Stomach (tissue), 8 donors: ENCODE measurements at regions not wholly inside any gene's neighbourhood (a gene's known extent, or its start where the extent isn't known, plus 50 kb on each side); places are given as distances from the start of the nearest gene placed in this dataset.
"Not testable (repeated sequence)": the region's sequence is repeated elsewhere in the genome, so short reads cannot be mapped to it uniquely, and the experiment has no call there.

Experiments used
- DNase-seq, 2 donors: peaks; one replicate each; pipeline versions ENCODE4 v3.0.0 to v3.0.0-alpha.2; 2013 to 2019
- H3K27ac ChIP-seq, 5 donors: fragments of 200-600 bp in 4 of 5; sonication (generic) in 4 of 5; one replicate each; pipeline ENCODE4 v1.5.1; 2013 to 2019; ENCODE audit warnings: mild to moderate bottlenecking in 1 of 5, moderate library complexity in 1 of 5
- H3K27me3 ChIP-seq, 3 donors: fragments of 200-600 bp; sonication (generic); one replicate each; pipeline ENCODE4 v1.5.1; 2017 to 2019; ENCODE audit warnings: mixed run types in 1 of 3
- H3K36me3 ChIP-seq, 4 donors: fragments of 200-600 bp; sonication (generic); 1 replicate in 3 of 4; 2 replicates in 1 of 4; pipeline ENCODE4 v1.5.1; 2016 to 2019
- H3K4me1 ChIP-seq, 4 donors: fragments of 200-600 bp; sonication (generic); one replicate each; pipeline ENCODE4 v1.5.1; 2016 to 2019
- H3K4me3 ChIP-seq, 4 donors: fragments of 200-600 bp; sonication (generic) in 3 of 4; one replicate each; pipeline ENCODE4 v1.5.1; 2016 to 2019; ENCODE audit warnings: mild to moderate bottlenecking in 1 of 4
- H3K9me3 ChIP-seq, 4 donors: fragments of 200-600 bp; sonication (generic); one replicate each; pipeline ENCODE4 v1.5.1; 2016 to 2019
- EP300 ChIP-seq: sonication (generic); formaldehyde crosslinking; IDR thresholded peaks from one replicate; pipeline ENCODE4 v1.6.1; 2017; ENCODE audit warnings: antibody characterized with exemption
- POLR2A ChIP-seq, 4 donors: fragments of 450-650 bp; IDR thresholded peaks; one replicate each; pipeline ENCODE4 v1.6.1; 2016; ENCODE audit warnings: antibody characterized with exemption in 4 of 4, control low read depth in 2 of 4, mild to moderate bottlenecking in 1 of 4, moderate library complexity in 1 of 4
- POLR2AphosphoS5 ChIP-seq, 3 donors: sonication (generic); formaldehyde crosslinking; IDR thresholded peaks; one replicate each; pipeline ENCODE4 v1.6.1; 2016; ENCODE audit warnings: antibody characterized with exemption in 3 of 3
- WGBS, 5 donors: extraction: QIAGEN DNeasy Blood & Tissue Kit in 3 of 5; methylation state at CpG; one replicate each; pipeline versions ENCODE4 v1.1.5 to v1.1.7; 2013 to 2018; 5-methylcytosine and 5-hydroxymethylcytosine counted together
- intact Hi-C: fragments of 100-400 bp; cut with DNase I; formaldehyde crosslinking; loops from one replicate; pipeline ENCODE4 v1.15.1; 2023; ENCODE audit warnings: low total_unique reads
- TF ChIP-seq, protein P1 (sequence below), 7 experiments: fragments of 450-650 bp in 4 of 7; fragments of 200-600 bp in 3 of 7; sonication (generic) in 3 of 7; IDR thresholded peaks; one replicate each; pipeline ENCODE4 v1.5.1; 2016 to 2019; ENCODE audit warnings: antibody characterized with exemption in 7 of 7, control low read depth in 2 of 7, mild to moderate bottlenecking in 1 of 7
- donor health status: healthy with polysubstance abuse.
- donor health status: Bipolar disorder and iron deficiency.
- donor health status: healthy.

DNA sequence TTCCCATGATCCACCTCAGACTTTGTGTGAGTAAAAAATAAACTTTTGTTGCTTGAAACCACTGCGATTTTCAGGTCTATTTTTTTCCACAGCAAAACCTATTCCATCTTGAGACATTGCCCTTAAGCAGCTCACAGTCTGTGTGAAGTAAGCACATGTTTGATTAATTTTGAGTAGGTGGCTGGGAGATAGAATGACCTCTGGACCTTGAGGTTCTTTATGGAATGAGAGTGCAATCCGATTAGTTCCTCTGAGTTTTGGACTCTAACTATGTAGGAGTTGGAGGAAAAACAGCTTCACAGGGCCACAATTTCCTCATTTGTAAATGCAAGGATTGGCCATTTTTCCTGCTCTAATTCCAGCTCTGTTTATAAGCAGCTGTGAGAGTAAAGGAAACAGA lies 234.1 kb upstream of the IGFBP7 start:
- DNase-seq = no peak
- no peak overlapping the region for H3K4me3 ChIP-seq
- WGBS, 5 donors = 57 to 69% (median 64%) methylated on average over 2 of the region's 2 CpGs
- H3K36me3 ChIP-seq = no peaks in the 10 kb centered on the region
- H3K4me1 ChIP-seq = no peaks in the 10 kb centered on the region
- peaks cover 0 to 4% (median 0%) of the 10 kb centered on the region in 3 donors for H3K27me3 ChIP-seq
- TF ChIP-seq EP300 (no peak), POLR2AphosphoS5 (IDR thresholded peaks at IDR 0.05) (no peak), POLR2A (IDR thresholded peaks at IDR 0.05) (no peak)
- TF ChIP-seq, protein P1, sequence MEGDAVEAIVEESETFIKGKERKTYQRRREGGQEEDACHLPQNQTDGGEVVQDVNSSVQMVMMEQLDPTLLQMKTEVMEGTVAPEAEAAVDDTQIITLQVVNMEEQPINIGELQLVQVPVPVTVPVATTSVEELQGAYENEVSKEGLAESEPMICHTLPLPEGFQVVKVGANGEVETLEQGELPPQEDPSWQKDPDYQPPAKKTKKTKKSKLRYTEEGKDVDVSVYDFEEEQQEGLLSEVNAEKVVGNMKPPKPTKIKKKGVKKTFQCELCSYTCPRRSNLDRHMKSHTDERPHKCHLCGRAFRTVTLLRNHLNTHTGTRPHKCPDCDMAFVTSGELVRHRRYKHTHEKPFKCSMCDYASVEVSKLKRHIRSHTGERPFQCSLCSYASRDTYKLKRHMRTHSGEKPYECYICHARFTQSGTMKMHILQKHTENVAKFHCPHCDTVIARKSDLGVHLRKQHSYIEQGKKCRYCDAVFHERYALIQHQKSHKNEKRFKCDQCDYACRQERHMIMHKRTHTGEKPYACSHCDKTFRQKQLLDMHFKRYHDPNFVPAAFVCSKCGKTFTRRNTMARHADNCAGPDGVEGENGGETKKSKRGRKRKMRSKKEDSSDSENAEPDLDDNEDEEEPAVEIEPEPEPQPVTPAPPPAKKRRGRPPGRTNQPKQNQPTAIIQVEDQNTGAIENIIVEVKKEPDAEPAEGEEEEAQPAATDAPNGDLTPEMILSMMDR (IDR thresholded peaks at IDR 0.05) = no peak
- H3K27ac ChIP-seq = no peak overlapping the region
- intact Hi-C loops = no loop called here
- no peaks in the 10 kb centered on the region for H3K9me3 ChIP-seq

DNA sequence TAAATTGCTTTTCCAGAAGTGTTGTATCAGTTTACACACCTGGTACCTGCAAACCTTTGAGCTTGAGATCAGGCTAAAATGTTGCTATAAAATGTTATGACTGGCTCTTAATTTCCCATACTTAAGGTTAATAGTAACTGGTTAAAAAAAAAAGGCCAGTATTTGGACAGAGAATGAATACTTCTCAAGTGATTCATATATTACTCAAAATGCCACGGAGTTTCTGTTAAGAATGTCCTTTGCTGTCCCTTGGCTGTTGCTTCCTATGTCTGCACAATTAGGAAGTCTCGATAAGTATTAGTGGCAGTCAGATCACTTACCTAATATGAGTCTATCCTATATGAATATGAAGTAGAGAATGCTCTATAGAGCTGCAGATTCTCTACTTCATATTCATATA lies 232.2 kb upstream of the IGFBP7 start:
- H3K4me3 ChIP-seq = no peak overlapping the region
- intact Hi-C loops = no loop called here
- H3K27me3 ChIP-seq = peaks cover 0 to 4% (median 0%) of the 10 kb centered on the region in 3 donors
- H3K9me3 ChIP-seq = no peaks in the 10 kb centered on the region
- DNase-seq = no peak
- H3K27ac ChIP-seq = no peak overlapping the region
- TF ChIP-seq EP300 (no peak), POLR2A (IDR thresholded peaks at IDR 0.05) (no peak)
- H3K36me3 ChIP-seq = no peaks in the 10 kb centered on the region
- H3K4me1 ChIP-seq = no peaks in the 10 kb centered on the region
- 53 to 71% (median 65%) methylated on average over 2 of the region's 2 CpGs for WGBS, 5 donors

DNA sequence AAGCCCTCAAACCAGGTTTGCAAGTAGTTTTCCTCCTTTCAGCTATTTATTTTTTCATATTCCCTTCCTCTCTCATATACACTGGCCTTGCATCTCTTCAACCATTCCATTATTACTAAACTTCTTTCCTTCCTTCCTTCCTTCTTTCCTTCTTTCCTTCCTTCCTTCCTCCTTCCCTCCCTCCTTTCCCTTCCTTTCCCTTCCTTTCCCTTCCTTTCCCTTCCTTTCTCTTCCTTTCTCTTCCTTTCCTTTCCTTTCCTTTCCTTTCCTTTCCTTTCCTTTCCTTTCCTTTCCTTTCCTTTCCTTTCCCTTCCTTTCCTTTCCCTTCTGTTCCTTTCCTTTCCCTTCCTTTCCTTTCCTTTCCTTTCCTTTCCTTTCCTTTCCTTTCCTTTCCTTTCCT lies 228.7 kb upstream of the IGFBP7 start:
- H3K27ac ChIP-seq, H3K36me3 ChIP-seq, H3K4me3 ChIP-seq, H3K9me3 ChIP-seq, H3K27me3 ChIP-seq, DNase-seq, H3K4me1 ChIP-seq, intact Hi-C loops: not testable (repeated sequence)

DNA sequence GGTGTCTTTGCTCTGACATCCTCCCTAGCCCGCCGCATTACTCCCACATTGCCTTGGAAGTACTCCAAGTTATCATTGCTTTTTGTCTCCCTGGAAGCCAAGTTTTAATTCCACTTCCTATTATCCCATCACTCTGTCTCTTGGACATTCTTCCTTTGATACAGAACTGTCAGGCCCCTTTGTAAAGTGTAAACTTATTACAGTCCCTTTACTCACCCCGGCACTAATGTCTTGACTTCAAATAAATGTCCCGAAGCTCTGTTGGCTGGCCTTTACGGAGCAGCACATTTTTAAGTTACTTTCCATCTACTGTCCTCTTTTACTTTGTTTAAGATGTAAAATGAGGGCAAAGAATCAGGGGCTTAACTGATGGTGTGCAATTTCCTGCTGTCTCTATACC lies 223.5 kb upstream of the IGFBP7 start:
- Histone ChIP-seq H3K4me1 (no peaks in the 10 kb centered on the region), H3K4me3 (no peak overlapping the region), H3K27ac (no peak overlapping the region), H3K27me3 (no peaks in the 10 kb centered on the region), H3K36me3 (no peaks in the 10 kb centered on the region), H3K9me3 (no peaks in the 10 kb centered on the region)
- intact Hi-C loops = no loop called here
- no peak for DNase-seq
- no peak for TF ChIP-seq POLR2A (IDR thresholded peaks at IDR 0.05)
- no peak for TF ChIP-seq POLR2AphosphoS5 (IDR thresholded peaks at IDR 0.05)
- TF ChIP-seq, protein P1 (IDR thresholded peaks at IDR 0.05) = no peak
- no peak for TF ChIP-seq EP300
- WGBS, 5 donors = 49 to 75% (median 71%) methylated on average over 5 of the region's 5 CpGs

DNA sequence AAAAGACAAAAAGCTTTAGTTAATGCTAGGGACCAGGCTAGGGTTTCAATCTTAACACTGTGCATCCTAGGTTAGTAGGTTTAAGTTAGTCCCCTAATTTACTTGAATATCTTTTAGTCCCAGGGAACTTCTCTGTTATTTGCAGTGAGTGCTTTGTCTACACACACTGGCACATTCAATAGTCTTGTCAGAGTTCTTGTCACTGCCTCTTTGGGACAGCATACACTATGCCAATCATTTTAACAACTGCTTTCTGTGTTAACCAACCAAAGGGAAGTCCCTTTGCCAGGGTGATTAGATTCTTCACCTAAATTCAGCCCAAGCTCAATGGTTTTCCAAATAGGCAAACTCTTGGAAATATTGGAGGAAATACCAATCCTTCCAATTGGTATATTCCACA lies 221.8 kb upstream of the IGFBP7 start:
- no peak for TF ChIP-seq POLR2A (IDR thresholded peaks at IDR 0.05)
- TF ChIP-seq POLR2AphosphoS5 (IDR thresholded peaks at IDR 0.05) = no peak
- TF ChIP-seq EP300 = no peak
- TF ChIP-seq, protein P1 (IDR thresholded peaks at IDR 0.05) = no peak
- intact Hi-C loops = no loop called here
- H3K27me3 ChIP-seq = no peaks in the 10 kb centered on the region
- H3K4me1 ChIP-seq = no peaks in the 10 kb centered on the region
- no peak overlapping the region for H3K27ac ChIP-seq
- no peak overlapping the region for H3K4me3 ChIP-seq
- no peaks in the 10 kb centered on the region for H3K36me3 ChIP-seq
- no peaks in the 10 kb centered on the region for H3K9me3 ChIP-seq
- no peak for DNase-seq

DNA sequence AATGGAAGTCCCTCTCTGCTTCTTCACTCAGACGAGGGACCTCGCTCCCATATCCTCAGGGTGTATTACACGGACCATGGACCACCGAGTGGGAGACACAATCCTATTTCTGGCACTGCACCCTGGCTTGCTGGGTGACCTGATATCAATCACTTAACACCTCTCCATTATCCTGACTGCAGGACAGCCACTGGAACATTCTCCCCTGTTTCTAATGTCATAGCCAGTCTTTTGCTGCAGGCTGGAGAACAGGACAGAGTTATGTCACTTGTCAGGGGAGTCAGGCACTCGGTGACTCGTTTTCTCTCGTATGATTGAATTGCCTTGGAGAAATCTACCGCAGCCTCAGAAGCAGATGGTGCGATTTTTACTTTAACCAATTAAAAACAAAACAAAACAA lies 219.1 kb upstream of the IGFBP7 start:
- intact Hi-C loops = no loop called here
- TF ChIP-seq, protein P1 (IDR thresholded peaks at IDR 0.05) = no peak
- TF ChIP-seq EP300 = no peak
- no peak for TF ChIP-seq POLR2A (IDR thresholded peaks at IDR 0.05)
- no peak for TF ChIP-seq POLR2AphosphoS5 (IDR thresholded peaks at IDR 0.05)

More for the DNA sequence above, 219.1 kb upstream of the IGFBP7 start:
- no peaks in the 10 kb centered on the region for H3K4me1 ChIP-seq
- 73 to 86% (median 81%) methylated on average over 9 of the region's 9 CpGs for WGBS, 5 donors
- H3K4me3 ChIP-seq = no peak overlapping the region
- no peak for DNase-seq
- no peaks in the 10 kb centered on the region for H3K9me3 ChIP-seq
- H3K27me3 ChIP-seq = no peaks in the 10 kb centered on the region
- H3K27ac ChIP-seq = no peak overlapping the region
- H3K36me3 ChIP-seq = no peaks in the 10 kb centered on the region
